MM.1S (cell line): ENCODE measurements at regions not wholly inside any gene's neighbourhood (a gene's known extent, or its start where the extent isn't known, plus 50 kb on each side); places are given as distances from the start of the nearest gene placed in this dataset.

Experiments used
- CTCF ChIP-seq: fragments of 300-600 bp; sonication (generic); IDR thresholded peaks from 2 replicates; pipeline ENCODE4 v1.5.1; 2016; ENCODE audit warnings: antibody characterized with exemption, low read length, mixed read lengths
- EZH2 ChIP-seq: fragments of 300-600 bp; sonication (generic); optimal IDR thresholded peaks from 2 replicates; pipeline ENCODE3; 2017; ENCODE audit warnings: low read depth, mild to moderate bottlenecking, antibody characterized with exemption, low read length, mixed read lengths
- EZH2phosphoT487 ChIP-seq: fragments of 300-600 bp; sonication (generic); IDR thresholded peaks from 2 replicates; pipeline ENCODE4 v1.6.1; 2018; ENCODE audit warnings: antibody characterized with exemption, low read length

- no peak for TF ChIP-seq CTCF
- no peak for TF ChIP-seq EZH2phosphoT487
- TF ChIP-seq EZH2 = no peak
Measured at GRCh38 chr4:36420111-36420679, 138.8 kb downstream of the DTHD1 start.
